ENCODE measurements at regions not wholly inside any gene's neighbourhood (a gene's known extent, or its start where the extent isn't known, plus 50 kb on each side); places are given as distances from the start of the nearest gene placed in this dataset.
"Not testable (repeated sequence)": the region's sequence is repeated elsewhere in the genome, so short reads cannot be mapped to it uniquely, and the experiment has no call there.

DNA sequence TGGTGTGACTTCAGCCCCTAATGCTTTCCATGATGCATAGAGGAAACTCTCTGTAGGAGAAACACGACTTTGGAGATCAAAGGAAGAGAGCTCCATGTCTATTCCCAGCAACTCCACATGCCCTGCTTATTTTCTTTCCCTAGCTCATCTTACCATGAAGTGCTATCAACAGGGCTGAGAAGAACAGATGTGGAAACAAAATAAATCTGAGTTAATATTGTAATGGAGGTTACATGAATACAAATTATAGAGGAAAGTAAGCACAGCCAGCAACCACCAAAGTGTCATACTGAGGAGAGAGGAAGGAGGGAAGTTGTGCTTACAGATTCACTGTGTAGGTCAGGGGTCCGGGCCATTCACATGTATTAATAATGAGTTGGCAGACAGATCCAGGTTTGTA is 157.5 kb downstream of the RFPL4B start:
- no peak for DNase-seq (ENCODE audit: low read depth in 2 of 2)

DNA sequence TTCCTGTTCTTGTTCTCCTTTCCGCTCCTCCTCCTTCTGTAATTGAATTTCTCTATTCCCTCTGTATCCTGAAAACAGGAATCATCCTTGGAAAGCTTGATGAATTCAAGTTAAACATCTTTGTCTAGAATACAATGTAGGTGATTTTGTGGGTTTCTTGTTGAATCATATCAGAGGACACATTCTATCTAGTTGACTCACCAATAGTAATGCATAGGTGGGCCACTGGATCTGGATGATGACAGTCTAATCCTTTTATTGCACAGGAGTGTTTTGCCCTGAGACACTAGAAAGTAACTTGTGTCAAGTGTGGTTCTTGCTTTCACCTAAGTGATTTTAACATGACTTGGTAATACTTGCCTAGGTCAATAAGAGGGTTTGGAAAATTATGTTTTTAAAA is 164.3 kb downstream of the RFPL4B start:
- DNase-seq (ENCODE audit: low read depth in 2 of 2), result no peak

DNA sequence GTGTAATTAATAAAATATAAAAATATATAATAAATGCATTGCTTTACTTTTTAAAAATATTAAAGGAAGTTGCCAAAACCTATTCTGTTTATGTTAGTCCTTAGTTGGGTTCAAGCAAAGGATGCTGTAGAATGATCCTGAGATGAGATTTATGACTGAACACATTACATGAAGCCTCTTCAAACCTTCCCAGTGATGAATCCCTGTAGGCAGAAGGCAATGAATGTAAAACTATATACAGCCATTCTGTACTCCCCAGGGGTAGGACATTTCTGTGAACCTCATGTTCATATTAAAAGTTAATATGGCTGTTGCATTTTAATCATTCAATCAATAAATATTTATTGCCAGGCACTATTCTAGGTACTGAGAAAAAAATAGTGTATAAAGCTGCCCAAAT is 166.0 kb downstream of the RFPL4B start:
- DNase-seq (ENCODE audit: low read depth in 2 of 2), result no peak

DNA sequence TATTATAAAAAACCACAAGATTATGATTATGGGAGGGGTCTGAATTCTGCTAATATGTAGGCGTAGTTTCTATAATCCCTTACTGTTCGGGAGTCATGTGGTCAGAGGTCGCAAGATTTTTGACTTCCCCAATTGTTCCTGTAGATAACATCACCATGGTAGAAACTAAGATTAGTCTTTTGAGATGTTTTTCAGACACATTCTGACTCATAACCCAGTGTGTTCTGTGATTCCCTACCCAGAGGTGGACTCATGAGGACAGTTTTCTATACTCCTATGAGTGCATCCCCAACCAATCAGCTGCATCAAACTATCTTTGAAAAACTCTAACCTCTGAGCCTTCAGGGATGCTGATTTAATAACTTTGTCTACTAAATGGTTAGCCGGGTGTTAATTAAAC is 175.5 kb downstream of the RFPL4B start:
- DNase-seq (ENCODE audit: low read depth in 2 of 2), result no peak

DNA sequence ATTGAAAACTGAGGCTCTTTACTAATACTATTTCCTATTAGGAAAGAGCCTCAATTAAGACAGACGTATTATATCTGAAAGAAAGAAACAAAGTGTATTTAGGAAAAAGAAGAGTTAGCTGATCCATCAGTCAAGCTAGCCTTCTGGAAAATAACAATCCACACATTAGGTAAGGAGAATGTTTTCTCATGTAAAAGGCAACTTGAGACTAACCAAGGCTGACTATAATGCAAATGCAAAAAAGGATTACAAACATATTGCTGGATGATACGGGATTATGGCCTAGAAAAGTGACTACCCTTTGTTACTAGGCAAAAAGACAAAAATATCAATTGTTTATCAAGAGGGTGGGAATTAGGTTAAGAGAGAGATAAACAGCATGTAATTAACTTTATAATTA is 176.9 kb downstream of the RFPL4B start:
- no peak for DNase-seq (ENCODE audit: low read depth in 2 of 2)

DNA sequence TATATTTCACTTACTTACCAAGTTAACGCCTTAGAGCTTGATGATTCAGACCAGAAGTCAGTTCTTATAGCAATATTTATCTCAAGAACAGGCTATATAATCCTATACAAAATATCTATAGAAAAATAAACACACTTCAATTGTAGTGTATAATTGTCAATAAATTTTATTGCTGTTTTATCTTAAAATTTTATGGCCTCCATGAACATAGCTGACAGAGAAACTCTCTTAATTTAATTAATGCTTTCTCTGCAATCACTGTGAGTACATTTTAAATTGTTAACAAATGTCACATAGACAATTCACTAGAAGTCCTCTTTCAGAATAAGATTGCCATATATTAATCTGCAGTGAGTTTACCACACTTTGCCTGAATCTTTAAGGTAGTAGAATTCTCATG is 178.6 kb downstream of the RFPL4B start:
- no peak for DNase-seq (ENCODE audit: low read depth in 2 of 2)

DNA sequence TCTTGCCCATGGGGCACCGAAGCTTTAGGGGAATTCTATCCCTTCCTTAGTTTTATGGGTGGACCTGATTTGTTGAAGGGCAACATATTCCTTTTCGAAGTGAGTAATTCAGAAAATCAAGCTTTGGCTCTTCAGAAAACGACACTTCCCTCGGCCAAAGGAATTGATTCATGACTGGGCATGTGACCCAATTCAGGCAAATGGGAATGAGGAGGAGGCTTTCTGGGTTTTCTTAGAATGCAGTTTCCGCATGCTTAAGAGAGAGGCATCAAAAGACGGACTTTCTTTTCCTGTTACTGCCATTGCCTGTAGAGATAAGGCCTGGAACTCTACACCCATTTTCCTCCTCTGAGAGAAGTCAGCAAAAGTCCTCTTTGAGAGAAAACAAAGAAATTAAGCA is 179.5 kb downstream of the RFPL4B start:
- no peak for DNase-seq (ENCODE audit: low read depth in 2 of 2)

DNA sequence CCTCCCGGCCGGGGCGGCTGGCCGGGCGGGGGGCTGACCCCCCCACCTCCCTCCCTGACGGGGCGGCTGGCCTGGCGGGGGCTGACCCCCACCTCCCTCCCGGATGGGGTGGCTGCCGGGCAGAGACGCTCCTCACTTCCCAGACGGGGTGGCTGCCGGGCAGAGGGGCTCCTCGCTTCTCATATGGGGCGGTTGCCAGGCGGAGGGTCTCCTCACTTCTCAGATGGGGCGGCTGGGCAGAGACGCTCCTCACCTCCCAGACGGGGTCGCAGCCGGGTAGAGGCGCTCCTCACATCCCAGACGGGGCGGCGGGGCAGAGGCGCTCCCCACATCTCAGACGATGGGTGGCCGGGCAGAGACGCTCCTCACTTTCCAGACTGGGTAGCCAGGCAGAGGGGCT is 181.2 kb downstream of the RFPL4B start:
- DNase-seq (ENCODE audit: low read depth in 2 of 2), result not testable (repeated sequence)

DNA sequence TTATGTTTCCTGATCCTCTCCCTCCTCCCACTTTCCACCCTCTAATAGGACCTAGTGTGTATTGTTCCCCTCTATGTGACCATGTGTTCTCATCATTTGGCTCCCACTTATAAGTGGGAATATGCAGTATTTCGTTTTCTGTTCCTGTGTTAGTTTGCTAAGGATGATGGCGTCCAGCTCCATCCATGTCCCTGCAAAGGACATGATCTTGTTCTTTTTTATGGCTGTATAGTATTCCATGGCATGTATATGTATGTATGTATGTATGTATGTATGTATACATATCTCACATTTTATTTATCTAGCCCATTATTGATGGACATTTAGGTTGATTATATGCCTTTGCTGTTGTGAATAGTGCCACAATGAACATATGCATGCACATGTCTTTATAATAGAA is 188.7 kb downstream of the RFPL4B start:
- no peak for DNase-seq (ENCODE audit: low read depth in 2 of 2)

DNA sequence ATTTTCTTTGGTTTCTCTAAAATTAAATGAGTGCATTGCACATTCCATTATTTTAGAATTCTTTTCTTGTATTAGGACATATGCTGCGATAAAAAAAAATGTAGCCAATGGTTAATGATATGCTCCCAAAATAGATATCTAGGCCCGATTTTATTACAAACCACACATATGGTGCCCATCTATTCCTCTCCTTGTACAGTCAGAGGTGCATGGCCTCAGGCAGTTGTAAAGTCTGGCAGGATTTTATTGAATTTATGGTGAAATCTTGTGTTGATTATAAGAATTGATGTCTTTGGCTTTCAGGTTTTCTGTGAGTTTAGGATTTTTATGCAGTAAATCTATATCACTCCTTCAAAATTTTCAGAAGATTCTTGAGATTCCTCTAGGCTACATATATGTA is 192.2 kb downstream of the RFPL4B start:
- DNase-seq (ENCODE audit: low read depth in 2 of 2), result no peak

DNA sequence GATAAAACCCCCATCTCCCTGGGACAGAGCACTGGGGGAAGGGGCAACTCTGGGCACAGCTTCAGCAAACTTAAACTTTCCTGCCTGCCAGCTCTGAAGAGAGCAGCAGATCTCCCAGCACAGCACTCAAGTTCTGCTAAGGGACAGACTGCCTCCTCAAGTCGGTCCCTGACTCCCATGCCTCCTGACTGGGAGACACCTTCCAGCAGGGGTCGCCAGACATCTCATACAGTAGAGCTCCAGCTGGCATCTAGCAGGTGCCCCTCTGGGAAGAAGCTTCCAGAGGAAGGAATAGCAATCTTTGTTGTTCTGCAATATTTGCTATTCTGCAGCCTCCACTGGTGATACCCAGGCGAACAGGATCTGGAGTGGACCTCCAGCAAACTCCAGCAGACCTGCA is 194.7 kb downstream of the RFPL4B start:
- peak; percentile 31 to 39 for DNase-seq (ENCODE audit: low read depth in 2 of 2)

DNA sequence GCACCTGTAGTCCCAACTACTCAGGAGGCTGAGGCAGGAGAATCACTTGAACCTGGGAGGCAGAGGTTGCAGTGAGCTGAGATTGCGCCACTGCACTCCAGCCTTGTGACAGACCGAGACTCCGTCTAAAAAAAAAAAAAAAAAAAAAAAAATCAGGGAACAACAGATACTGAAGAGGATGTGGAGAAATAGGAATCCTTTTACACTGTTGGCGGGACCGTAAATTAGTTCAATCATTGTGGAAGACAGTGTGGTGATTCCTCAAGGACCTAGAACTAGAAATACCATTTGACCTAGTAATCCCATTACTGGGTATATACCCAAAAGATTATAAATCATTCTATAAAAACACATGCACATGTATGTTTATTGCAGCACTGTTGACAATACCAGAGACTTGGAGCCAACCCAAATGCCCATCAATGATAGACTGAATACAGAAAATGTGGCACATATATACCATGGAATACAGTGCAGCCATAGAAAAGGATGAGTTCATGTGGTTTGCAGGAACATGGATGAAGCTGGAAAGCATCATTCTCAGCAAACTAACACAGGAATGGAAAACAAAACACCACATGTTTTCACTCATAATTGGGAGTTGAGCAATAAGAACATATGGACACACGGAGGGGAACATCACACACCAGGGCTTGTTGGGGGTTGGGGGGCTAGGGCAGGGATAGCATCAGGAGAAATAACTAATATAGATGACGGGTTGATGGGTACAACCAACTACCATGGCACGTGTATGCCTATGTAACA is 200.4 kb downstream of the RFPL4B start:
- DNase-seq (ENCODE audit: low read depth in 2 of 2), result not testable (repeated sequence)

DNA sequence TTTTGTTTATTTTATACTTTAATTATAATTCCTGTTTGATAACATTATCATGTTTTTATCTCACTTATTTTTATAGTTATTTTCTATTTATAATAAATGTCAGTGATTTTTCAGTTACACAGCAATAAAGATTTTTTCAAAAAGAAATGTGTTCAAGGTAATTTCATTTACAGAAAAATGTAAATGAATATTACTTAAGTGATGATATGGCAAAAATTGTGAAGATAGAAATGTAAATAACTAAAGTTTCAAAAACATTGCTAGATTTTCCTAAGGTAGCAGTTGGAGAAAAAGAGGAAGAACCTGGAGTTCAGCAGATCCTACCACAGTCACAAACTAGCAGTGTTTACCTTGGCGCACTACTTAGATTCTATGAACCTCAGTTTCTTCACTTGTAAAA is 202.6 kb downstream of the RFPL4B start:
- DNase-seq (ENCODE audit: low read depth in 2 of 2), result no peak

DNA sequence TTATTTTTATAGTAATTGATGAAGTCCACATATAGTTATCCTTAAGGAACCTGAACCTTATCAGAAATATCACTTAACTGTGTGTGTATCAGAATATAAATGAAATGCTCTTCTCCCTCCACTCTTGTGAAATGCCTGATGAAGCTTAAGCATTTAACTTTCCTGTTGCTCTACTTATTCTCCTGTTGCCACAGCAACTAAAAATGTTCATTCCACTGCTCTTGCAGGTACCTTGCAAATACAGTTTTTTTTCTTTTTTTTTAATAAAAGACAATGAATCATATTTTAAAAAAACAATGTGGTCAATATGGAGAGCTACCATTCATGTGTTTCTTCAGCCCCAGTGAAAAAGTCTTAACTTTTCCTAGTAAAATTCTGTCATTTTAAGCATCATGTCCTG is 210.3 kb downstream of the RFPL4B start:
- no peak for DNase-seq (ENCODE audit: low read depth in 2 of 2)

DNA sequence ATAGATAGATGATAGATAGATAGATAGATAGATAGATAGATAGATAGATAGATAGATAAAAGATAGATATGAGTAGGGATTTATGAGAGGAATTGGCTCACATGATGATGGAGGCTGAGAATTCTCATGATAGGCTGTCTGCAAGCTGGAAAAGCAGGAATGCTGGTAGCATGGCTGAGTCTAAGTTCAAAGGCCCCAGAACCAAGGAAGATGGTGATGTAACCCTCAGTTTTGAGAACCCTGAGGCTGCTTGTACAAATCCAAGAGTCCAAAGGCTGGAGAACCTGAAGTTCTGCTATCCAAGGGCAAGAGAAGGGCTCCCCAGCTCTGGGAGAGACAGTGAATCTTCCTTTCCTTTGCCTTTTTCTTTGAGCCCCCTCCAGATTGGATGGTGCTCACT is 210.8 kb downstream of the RFPL4B start:
- no peak for DNase-seq (ENCODE audit: low read depth in 2 of 2)

DNA sequence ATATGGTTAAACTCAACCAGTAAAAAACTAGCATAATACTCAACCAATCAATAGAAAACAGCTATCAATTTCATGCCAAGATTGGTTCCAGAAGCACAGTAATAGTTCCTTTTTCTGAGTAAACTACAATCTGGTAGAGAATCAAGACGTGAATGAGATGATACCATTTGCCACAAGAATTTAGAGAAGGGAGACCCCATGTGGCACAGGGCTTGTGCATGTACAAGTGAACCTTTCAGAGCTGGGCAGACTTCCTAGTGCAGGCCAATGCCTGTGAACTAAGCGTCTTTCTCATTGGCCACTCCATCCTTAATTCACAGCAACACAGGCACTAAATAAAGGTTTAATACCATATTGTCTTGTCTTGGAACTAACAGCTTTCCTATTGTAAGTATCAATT is 213.5 kb downstream of the RFPL4B start:
- no peak for DNase-seq (ENCODE audit: low read depth in 2 of 2)

DNA sequence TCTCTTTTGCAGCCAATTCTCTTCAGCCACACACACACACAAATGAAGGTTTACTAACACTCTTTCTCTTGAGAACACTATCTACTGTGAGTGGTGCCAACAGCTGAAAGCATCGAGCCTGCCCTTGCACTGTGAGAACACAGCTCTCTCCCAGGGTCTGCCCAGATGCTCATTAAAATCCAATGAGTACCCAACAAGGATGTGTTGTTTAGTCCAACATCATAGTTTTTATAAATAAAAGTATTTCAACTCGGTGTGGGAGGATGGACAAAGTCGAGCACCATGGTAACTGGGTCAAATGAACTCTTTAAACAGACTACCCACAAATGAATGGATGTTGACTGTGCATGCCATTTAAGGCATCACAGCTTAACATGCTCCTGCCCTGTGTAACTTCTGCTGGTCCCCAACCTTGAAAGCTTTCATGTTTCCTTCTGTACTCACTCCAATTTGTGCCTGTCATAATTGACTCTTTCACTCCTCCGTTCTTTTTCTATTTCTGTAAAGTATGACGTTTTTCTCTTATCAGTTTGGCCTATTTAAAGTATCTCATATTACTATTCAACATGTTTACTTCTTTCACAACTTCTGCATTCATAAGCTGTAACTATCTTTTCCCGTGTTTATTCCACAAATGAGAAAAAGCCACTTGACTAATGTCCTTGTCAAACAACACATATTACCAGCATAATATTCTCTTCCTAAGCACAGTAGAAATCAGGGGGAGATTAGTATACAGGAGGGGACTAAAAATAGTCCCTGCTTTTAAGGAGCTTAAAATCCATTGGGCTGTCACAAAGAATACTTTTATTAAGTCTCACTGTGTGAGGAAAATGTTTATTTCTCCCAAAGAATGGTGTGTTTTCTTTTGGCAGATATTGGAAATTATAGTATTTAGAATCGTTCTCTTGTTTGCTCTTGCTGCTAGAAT is 215.4 kb downstream of the RFPL4B start:
- DNase-seq (ENCODE audit: low read depth in 2 of 2), result no peak

DNA sequence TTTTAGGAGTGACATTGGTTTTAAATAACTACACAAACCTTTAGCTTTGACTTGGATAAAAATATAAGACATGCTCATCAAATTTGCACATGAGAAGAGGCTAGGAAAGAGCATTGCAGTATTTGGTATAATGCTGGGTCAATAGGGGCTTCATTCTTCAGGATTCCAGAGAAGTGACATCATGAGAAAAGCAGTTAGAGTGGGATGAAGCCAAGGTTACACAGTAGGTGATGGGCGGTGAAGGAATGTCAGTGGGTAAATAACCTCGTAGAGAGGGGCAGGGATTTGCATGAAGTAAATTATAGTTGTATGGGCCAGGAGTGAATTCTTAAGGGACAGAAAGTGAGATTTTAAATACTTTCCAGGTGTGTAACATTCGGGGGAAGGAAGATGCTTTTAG is 216.2 kb downstream of the RFPL4B start:
- no peak for DNase-seq (ENCODE audit: low read depth in 2 of 2)

DNA sequence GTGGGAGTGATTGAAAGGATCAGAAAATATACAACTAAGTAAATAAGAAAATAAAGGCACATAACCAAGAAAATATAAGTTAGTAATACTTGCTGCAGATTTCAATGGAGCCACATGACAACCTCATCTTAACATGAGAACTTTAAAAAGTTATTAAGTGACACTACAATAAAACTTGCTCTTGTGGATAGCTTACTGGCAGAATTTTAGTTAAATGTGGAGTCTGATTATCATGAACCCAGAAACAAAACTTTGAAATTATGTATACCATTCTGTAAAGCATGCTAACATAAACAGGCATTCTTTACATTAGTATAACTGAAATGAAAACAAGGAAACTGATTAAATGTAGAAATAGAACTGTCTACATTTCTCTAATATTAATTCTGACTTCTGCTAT is 220.9 kb downstream of the RFPL4B start:
- DNase-seq (ENCODE audit: low read depth in 2 of 2), result no peak

DNA sequence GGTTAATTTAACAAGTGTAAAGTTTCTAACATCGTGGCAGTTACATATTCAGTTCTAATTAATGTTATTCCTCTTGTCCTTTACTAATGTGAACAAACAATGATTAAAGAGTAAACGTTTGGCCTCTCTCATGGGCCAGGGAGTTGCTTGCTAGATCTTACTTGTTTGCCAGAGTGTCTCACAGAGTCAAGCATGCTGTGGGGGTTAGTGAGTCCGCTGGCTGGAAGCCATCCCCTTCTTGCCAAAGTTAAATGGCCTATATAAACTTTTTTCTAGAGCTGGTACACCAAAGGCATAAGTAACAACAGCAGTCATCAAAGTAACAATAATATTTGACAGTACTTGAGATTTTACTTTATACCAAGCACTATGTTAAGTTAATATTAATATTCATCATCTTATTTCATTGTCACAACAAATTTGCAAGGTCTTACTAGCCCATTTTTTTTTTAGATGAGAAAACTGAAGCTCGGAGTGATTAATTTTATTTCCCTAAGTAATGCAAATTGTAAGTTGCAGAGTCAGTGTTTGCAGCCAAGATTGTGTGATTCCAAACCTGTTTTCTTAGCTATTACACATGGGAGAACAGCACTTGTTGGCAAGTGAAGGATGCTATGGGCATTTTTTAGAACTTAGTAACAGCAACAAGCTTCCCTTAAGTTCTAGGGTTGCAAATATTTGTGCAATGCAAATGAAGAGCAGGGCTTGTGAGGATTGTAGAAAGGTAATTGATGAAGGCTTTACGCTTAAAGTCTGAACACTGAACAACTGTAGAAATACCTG is 224.5 kb downstream of the RFPL4B start:
- no peak for DNase-seq (ENCODE audit: low read depth in 2 of 2)

DNA sequence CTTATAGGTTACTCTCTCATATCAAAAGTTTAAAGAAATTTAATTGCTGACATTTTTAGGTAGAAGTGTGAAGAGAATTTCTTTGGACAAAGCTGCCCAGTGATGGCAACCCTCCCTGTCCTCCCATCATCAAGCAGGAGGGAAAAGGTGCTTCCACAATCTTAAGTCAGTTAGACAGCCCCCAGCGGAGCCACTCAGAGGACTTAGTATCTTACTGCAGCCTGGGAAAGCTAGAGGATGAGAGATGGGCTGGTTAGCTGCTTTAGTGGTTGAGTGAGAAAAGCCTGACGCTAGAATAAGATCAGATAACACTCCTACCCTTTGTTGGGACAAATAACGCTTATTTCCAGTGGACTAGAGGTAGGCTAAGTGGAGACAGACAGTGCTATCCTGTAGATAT is 227.1 kb downstream of the RFPL4B start:
- DNase-seq (ENCODE audit: low read depth in 2 of 2), result no peak

DNA sequence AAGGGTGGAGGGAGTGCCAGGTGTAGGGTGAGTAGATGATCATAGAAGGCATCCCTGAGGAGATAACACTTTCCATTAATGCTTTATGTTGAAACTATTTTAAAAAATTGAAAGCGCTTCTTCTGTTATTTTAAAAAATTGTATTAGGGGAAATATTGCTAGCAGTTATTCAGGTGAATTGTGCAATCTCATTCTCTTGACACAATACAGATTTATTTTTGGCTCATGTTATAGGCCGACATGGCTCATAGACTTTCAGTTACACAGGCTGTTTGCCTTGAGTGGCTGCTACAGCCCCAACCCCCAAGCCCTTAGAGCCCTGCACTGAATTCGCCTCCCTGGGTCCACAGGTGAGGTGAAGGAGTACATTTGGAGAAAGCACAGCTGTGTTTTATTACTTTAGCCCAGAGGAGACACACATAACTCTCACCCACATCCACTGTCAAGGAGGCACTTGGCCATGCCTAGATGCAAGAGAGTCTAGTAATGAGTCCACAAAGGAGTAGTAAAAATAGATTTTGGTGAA is 228.2 kb downstream of the RFPL4B start:
- no peak for DNase-seq (ENCODE audit: low read depth in 2 of 2)

Data from lung microvascular endothelial cell (primary cell).